ENCODE measurements at regions not wholly inside any gene's neighbourhood (a gene's known extent, or its start where the extent isn't known, plus 50 kb on each side); places are given as distances from the start of the nearest gene placed in this dataset.

GRCh38 chr6:168890981-168891365, 362.7 kb downstream of the THBS2 start:
- TF ChIP-seq GATA2 (IDR thresholded peaks at IDR 0.05; ENCODE audit: low read depth, low read length) (no peak), GATA3 (IDR thresholded peaks at IDR 0.05; ENCODE audit: low read depth, low read length) (no peak)

Measured in SH-SY5Y (cell line).